Aorta (tissue), 5 donors: ENCODE measurements at regions not wholly inside any gene's neighbourhood (a gene's known extent, or its start where the extent isn't known, plus 50 kb on each side); places are given as distances from the start of the nearest gene placed in this dataset.

Source experiments
- ATAC-seq: fragments of 200-7000 bp; cut with Tn5 transposase; one replicate; pipeline ENCODE4 v1.9.1; 2022; ENCODE audit warnings: moderate library complexity; ENCODE audit not compliant: low FRiP score
- DNase-seq, 2 donors: peaks; one replicate each; pipeline ENCODE4 v3.0.0-alpha.2; 2020
- H3K27ac ChIP-seq, 2 donors: one replicate each; pipeline ENCODE4 v1.5.1; 2013; ENCODE audit warnings: low read length in 2 of 2, mild to moderate bottlenecking in 2 of 2, moderate library complexity in 2 of 2, control low read depth in 1 of 2, inconsistent platforms in 1 of 2, low read depth in 1 of 2
- H3K27me3 ChIP-seq, 2 donors: one replicate each; pipeline ENCODE4 v1.6.1; 2013; ENCODE audit warnings: control low read depth in 1 of 2, low read length in 1 of 2, mild to moderate bottlenecking in 1 of 2, moderate library complexity in 1 of 2; ENCODE audit not compliant: insufficient read depth in 2 of 2, control insufficient read depth in 1 of 2
- H3K36me3 ChIP-seq, 2 donors: one replicate each; pipeline ENCODE4 v1.6.1; 2013; ENCODE audit warnings: control low read depth in 1 of 2, low read length in 1 of 2, mild to moderate bottlenecking in 1 of 2; ENCODE audit not compliant: insufficient read depth in 2 of 2, control insufficient read depth in 1 of 2
- H3K4me1 ChIP-seq, 2 donors: one replicate each; pipeline ENCODE4 v1.6.1; 2013; ENCODE audit warnings: low read length in 2 of 2, control low read depth in 1 of 2, mild to moderate bottlenecking in 1 of 2, moderate library complexity in 1 of 2; ENCODE audit not compliant: insufficient read depth in 2 of 2, control insufficient read depth in 1 of 2
- H3K4me3 ChIP-seq, 2 donors: one replicate each; pipeline ENCODE4 v1.5.1; 2013; ENCODE audit warnings: low read length in 2 of 2, control low read depth in 1 of 2, mild to moderate bottlenecking in 1 of 2
- H3K9me3 ChIP-seq: one replicate; pipeline ENCODE4 v1.6.1; 2013; ENCODE audit warnings: mild to moderate bottlenecking, low read length; ENCODE audit not compliant: control insufficient read depth
- WGBS, 2 donors: extraction: QIAGEN DNeasy Blood & Tissue Kit; methylation state at CpG; one replicate each; pipeline ENCODE4 v1.1.7; 2013; 5-methylcytosine and 5-hydroxymethylcytosine counted together
- intact Hi-C, 2 donors: fragments of 100-400 bp; cut with DNase I; formaldehyde crosslinking; loops; one replicate each; pipeline versions ENCODE4 v1.14.2 to v1.15.0; 2022
- donor health status: healthy with polysubstance abuse.
- donor health status: Bipolar disorder and iron deficiency.
- donor health status: DM: no; HTN: no; CAD: no.
- donor health status: DM: no; HTN: no; CAD: no.
- donor health status: DM: yes; HTN: yes; CAD: no.

GRCh38 chr22:47923011-47923427, 1160.6 kb downstream of the TBC1D22A start:
- Histone ChIP-seq H3K27ac (no peak overlapping the region), H3K9me3 (peaks cover 9% of the 10 kb centered on the region), H3K27me3 (no peaks in the 10 kb centered on the region), H3K4me1 (no peaks in the 10 kb centered on the region), H3K36me3 (no peaks in the 10 kb centered on the region), H3K4me3 (no peak overlapping the region)
- ATAC-seq: no peak
- 86 to 87% methylated on average over 11 of the region's 11 CpGs for WGBS, 2 donors
- intact Hi-C loops: no loop called here
- DNase-seq: no peak

GRCh38 chr22:47921906-47922305, 1159.5 kb downstream of the TBC1D22A start:
- 91 to 92% methylated on average over 3 of the region's 3 CpGs for WGBS, 2 donors
- Histone ChIP-seq H3K27ac (no peak overlapping the region), H3K4me3 (no peak overlapping the region), H3K27me3 (no peaks in the 10 kb centered on the region), H3K36me3 (no peaks in the 10 kb centered on the region), H3K9me3 (peaks cover 9% of the 10 kb centered on the region), H3K4me1 (no peaks in the 10 kb centered on the region)
- ATAC-seq (no peak), DNase-seq (no peak)
- intact Hi-C loops: no loop called here

GRCh38 chr22:47920380-47920959, 1158.0 kb downstream of the TBC1D22A start:
- Histone ChIP-seq H3K27ac (no peak overlapping the region), H3K36me3 (no peaks in the 10 kb centered on the region), H3K4me1 (no peaks in the 10 kb centered on the region), H3K9me3 (peaks cover 6% of the 10 kb centered on the region), H3K4me3 (no peak overlapping the region), H3K27me3 (no peaks in the 10 kb centered on the region)
- DNase-seq (no peak), ATAC-seq (no peak)
- 70 to 76% methylated on average over 10 of the region's 10 CpGs for WGBS, 2 donors
- intact Hi-C loops: no loop called here

GRCh38 chr22:47919893-47920292, 1157.4 kb downstream of the TBC1D22A start:
- H3K27ac ChIP-seq: no peak overlapping the region
- H3K36me3 ChIP-seq: no peaks in the 10 kb centered on the region
- DNase-seq (no peak), ATAC-seq (no peak)
- H3K4me1 ChIP-seq: no peaks in the 10 kb centered on the region
- peaks cover 5% of the 10 kb centered on the region for H3K9me3 ChIP-seq
- H3K27me3 ChIP-seq: no peaks in the 10 kb centered on the region
- H3K4me3 ChIP-seq: no peak overlapping the region
- intact Hi-C loops: no loop called here
- WGBS, 2 donors: 76 to 85% methylated on average over 6 of the region's 6 CpGs

- Histone ChIP-seq H3K36me3 (no peaks in the 10 kb centered on the region), H3K27ac (no peak overlapping the region), H3K27me3 (no peaks in the 10 kb centered on the region), H3K9me3 (peaks cover 2% of the 10 kb centered on the region), H3K4me1 (no peaks in the 10 kb centered on the region), H3K4me3 (no peak overlapping the region)
- no peak for DNase-seq
- ATAC-seq: no peak
- 67% methylated on average over 11 of the region's 11 CpGs for WGBS, 2 donors
- intact Hi-C loops: no loop called here
These were observed 1156.6 kb downstream of the TBC1D22A start for GRCh38 chr22:47919001-47919441.

GRCh38 chr22:47918276-47918921, 1155.9 kb downstream of the TBC1D22A start:
- intact Hi-C loops: no loop called here
- Histone ChIP-seq H3K4me3 (no peak overlapping the region), H3K27me3 (no peaks in the 10 kb centered on the region), H3K36me3 (no peaks in the 10 kb centered on the region), H3K4me1 (no peaks in the 10 kb centered on the region), H3K9me3 (peaks cover 2% of the 10 kb centered on the region), H3K27ac (no peak overlapping the region)
- DNase-seq: no peak
- 59 to 61% methylated on average over 15 of the region's 15 CpGs for WGBS, 2 donors
- no peak for ATAC-seq

- Histone ChIP-seq H3K36me3 (no peaks in the 10 kb centered on the region), H3K27me3 (no peaks in the 10 kb centered on the region), H3K4me3 (no peak overlapping the region), H3K9me3 (peaks cover 3% of the 10 kb centered on the region), H3K27ac (no peak overlapping the region), H3K4me1 (no peaks in the 10 kb centered on the region)
- 80 to 88% methylated on average over 15 of the region's 15 CpGs for WGBS, 2 donors
- intact Hi-C loops: no loop called here
- DNase-seq: no peak
- no peak for ATAC-seq
These were observed 1152.1 kb downstream of the TBC1D22A start for GRCh38 chr22:47914481-47915097.

- WGBS, 2 donors: 75 to 84% methylated on average over 7 to 9 of the region's 9 CpGs
- H3K4me1 ChIP-seq: no peaks in the 10 kb centered on the region
- H3K9me3 ChIP-seq: peaks cover 2% of the 10 kb centered on the region
- H3K27me3 ChIP-seq: no peaks in the 10 kb centered on the region
- no peak overlapping the region for H3K4me3 ChIP-seq
- no peaks in the 10 kb centered on the region for H3K36me3 ChIP-seq
- ATAC-seq (peak; percentile 44), DNase-seq (no peak)
- H3K27ac ChIP-seq: no peak overlapping the region
- intact Hi-C loops: no loop called here
These were observed 1140.3 kb downstream of the TBC1D22A start for GRCh38 chr22:47902646-47903180.

GRCh38 chr22:47901911-47902310, 1139.5 kb downstream of the TBC1D22A start:
- ATAC-seq (no peak), DNase-seq (no peak)
- Histone ChIP-seq H3K36me3 (no peaks in the 10 kb centered on the region), H3K27ac (no peak overlapping the region), H3K27me3 (no peaks in the 10 kb centered on the region), H3K4me1 (no peaks in the 10 kb centered on the region), H3K4me3 (no peak overlapping the region), H3K9me3 (peaks cover 2% of the 10 kb centered on the region)
- intact Hi-C loops: no loop called here
- 88% methylated on average over 6 of the region's 6 CpGs for WGBS, 2 donors
